ENCODE measurements at regions not wholly inside any gene's neighbourhood (a gene's known extent, or its start where the extent isn't known, plus 50 kb on each side); places are given as distances from the start of the nearest gene placed in this dataset.
"Not testable (repeated sequence)": the region's sequence is repeated elsewhere in the genome, so short reads cannot be mapped to it uniquely, and the experiment has no call there.

DNA sequence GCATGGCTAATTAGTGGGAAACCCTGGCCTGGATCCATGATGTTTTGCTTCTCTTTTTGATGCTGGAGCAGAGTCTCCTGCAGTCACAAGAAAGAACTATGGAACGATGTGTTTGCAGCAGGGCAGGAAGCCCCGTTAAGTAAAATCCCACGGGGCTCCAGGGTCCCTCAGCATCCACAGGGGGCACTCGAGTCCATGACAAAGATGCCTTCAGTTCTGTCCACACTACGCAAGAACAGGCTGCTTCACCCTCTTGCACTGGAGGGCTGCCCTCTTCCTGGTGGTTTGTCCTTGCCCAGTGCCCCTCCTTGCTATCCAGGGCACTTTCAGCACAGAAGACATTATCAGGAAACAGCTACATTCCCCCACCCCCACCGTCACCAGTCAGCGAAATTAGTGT is 196.9 kb downstream of the POTED start:
- H3T11ph ChIP-seq (ENCODE audit: low read length); H3K4me1 ChIP-seq (ENCODE audit: insufficient read depth, low read length); H4K5ac ChIP-seq (ENCODE audit: insufficient read length, low read depth, low read length); H3K4me1 Mint-ChIP-seq; H4K20me1 ChIP-seq (ENCODE audit: control insufficient read depth, insufficient read depth, insufficient read length); H3K14ac ChIP-seq (ENCODE audit: insufficient read depth, low read length); H3K23ac ChIP-seq (ENCODE audit: insufficient read length, low read depth, low read length); H3K23me2 ChIP-seq (ENCODE audit: insufficient read length, low read depth, low read length, poor library complexity, severe bottlenecking); H3K27ac Mint-ChIP-seq; H2BK120ac ChIP-seq (ENCODE audit: low read depth, low read length, poor library complexity, severe bottlenecking); H2BK20ac ChIP-seq (ENCODE audit: low read depth, low read length, poor library complexity, severe bottlenecking); H3K56ac ChIP-seq (ENCODE audit: insufficient read length, low read depth, low read length); H2BK12ac ChIP-seq (ENCODE audit: insufficient read length, low read depth, low read length); H4K91ac ChIP-seq (ENCODE audit: insufficient read length, low read depth, low read length); DNase-seq; H2AFZ ChIP-seq (ENCODE audit: low read length); H3K27ac ChIP-seq (ENCODE audit: insufficient read length, low read depth, low read length); H3K9ac ChIP-seq (ENCODE audit: extremely low read depth, insufficient read length, low read length); H3K79me2 ChIP-seq (ENCODE audit: insufficient read depth, low read length); H2AK5ac ChIP-seq (ENCODE audit: insufficient read length, low read length); H2BK15ac ChIP-seq (ENCODE audit: low read depth, low read length); H4K8ac ChIP-seq (replicated peaks; ENCODE audit: insufficient read length, low read depth, low read length); H3K4me2 ChIP-seq (ENCODE audit: insufficient read depth, insufficient read length, low read length); H3K4ac ChIP-seq (ENCODE audit: low read depth, low read length); H3K79me1 ChIP-seq (ENCODE audit: insufficient read depth, low read depth, low read length, poor library complexity, severe bottlenecking); H3K4me3 Mint-ChIP-seq; H3K27me3 Mint-ChIP-seq (ENCODE audit: low read depth); H3K27me3 ChIP-seq (ENCODE audit: insufficient read depth, low read length); H2BK5ac ChIP-seq (ENCODE audit: insufficient read length, low read length); H3K18ac ChIP-seq (ENCODE audit: insufficient read length, low read depth, low read length): not testable (repeated sequence)
- peaks cover 79 to 82% of the 10 kb centered on the region in 2 experiments for H3K9me3 Mint-ChIP-seq
- H3K36me3 Mint-ChIP-seq (ENCODE audit: insufficient read depth in 1 of 3, low read depth in 3 of 3) = peaks cover 5 to 15% (median 9%) of the 10 kb centered on the region in 3 experiments; a peak in 5 of 7 replicates
- peaks cover 29% of the 10 kb centered on the region for H3K9me3 ChIP-seq (ENCODE audit: control insufficient read depth, low read depth, low read length)
- WGBS (ENCODE audit: extremely low coverage, insufficient read length, low lambda C conversion rate) = no CpG with 5 or more reads among the region's 7 CpGs

DNA sequence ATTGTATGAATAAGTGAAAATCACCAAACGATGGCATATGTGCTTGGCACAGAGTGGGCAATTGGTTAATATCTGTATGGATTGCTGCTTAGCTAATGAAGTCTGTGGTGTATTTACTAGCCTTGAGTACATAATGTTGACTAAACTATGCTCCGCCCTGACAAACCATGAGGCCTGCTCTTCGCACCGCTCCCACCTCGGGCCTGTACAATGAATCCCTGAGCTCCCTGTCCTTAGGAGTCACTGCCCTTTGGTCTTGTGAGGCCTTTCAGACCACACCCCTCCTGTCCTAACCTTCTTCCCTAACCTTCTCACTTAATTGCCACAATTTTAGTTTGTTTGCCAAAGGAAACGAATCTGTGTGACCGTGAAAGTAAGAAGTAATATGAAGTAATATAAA is 193.2 kb downstream of the POTED start:
- not testable (repeated sequence) for H3K27ac ChIP-seq (ENCODE audit: insufficient read length, low read depth, low read length); H3K27ac Mint-ChIP-seq; H3K4me1 Mint-ChIP-seq; H4K20me1 ChIP-seq (ENCODE audit: control insufficient read depth, insufficient read depth, insufficient read length); H2BK12ac ChIP-seq (ENCODE audit: insufficient read length, low read depth, low read length); H3K18ac ChIP-seq (ENCODE audit: insufficient read length, low read depth, low read length); DNase-seq; H3K79me2 ChIP-seq (ENCODE audit: insufficient read depth, low read length); H3K27me3 Mint-ChIP-seq (ENCODE audit: low read depth); H3K9ac ChIP-seq (ENCODE audit: extremely low read depth, insufficient read length, low read length); H3K23me2 ChIP-seq (ENCODE audit: insufficient read length, low read depth, low read length, poor library complexity, severe bottlenecking); H3K4me2 ChIP-seq (ENCODE audit: insufficient read depth, insufficient read length, low read length); H3K23ac ChIP-seq (ENCODE audit: insufficient read length, low read depth, low read length); H4K8ac ChIP-seq (replicated peaks; ENCODE audit: insufficient read length, low read depth, low read length); H3K4me3 Mint-ChIP-seq; H3K56ac ChIP-seq (ENCODE audit: insufficient read length, low read depth, low read length); H4K91ac ChIP-seq (ENCODE audit: insufficient read length, low read depth, low read length); H3K4ac ChIP-seq (ENCODE audit: low read depth, low read length); H3K4me1 ChIP-seq (ENCODE audit: insufficient read depth, low read length); H2BK120ac ChIP-seq (ENCODE audit: low read depth, low read length, poor library complexity, severe bottlenecking); H3K79me1 ChIP-seq (ENCODE audit: insufficient read depth, low read depth, low read length, poor library complexity, severe bottlenecking); H3K27me3 ChIP-seq (ENCODE audit: insufficient read depth, low read length); H3T11ph ChIP-seq (ENCODE audit: low read length); H3K14ac ChIP-seq (ENCODE audit: insufficient read depth, low read length); H2BK20ac ChIP-seq (ENCODE audit: low read depth, low read length, poor library complexity, severe bottlenecking); H4K5ac ChIP-seq (ENCODE audit: insufficient read length, low read depth, low read length); H2AFZ ChIP-seq (ENCODE audit: low read length); H2BK15ac ChIP-seq (ENCODE audit: low read depth, low read length); H2AK5ac ChIP-seq (ENCODE audit: insufficient read length, low read length); H2BK5ac ChIP-seq (ENCODE audit: insufficient read length, low read length)
- H3K9me3 ChIP-seq (ENCODE audit: control insufficient read depth, low read depth, low read length) = peaks cover 34% of the 10 kb centered on the region
- no CpG with 5 or more reads among the region's 7 CpGs for WGBS (ENCODE audit: extremely low coverage, insufficient read length, low lambda C conversion rate)
- peaks cover 68 to 69% of the 10 kb centered on the region in 2 experiments for H3K9me3 Mint-ChIP-seq
- peaks cover 5 to 21% (median 7%) of the 10 kb centered on the region in 3 experiments; a peak in 5 of 7 replicates for H3K36me3 Mint-ChIP-seq (ENCODE audit: insufficient read depth in 1 of 3, low read depth in 3 of 3)

All from H9 (cell line).